Adrenal gland (tissue), 5 donors: ENCODE measurements at regions not wholly inside any gene's neighbourhood (a gene's known extent, or its start where the extent isn't known, plus 50 kb on each side); places are given as distances from the start of the nearest gene placed in this dataset.
"Not testable (repeated sequence)": the region's sequence is repeated elsewhere in the genome, so short reads cannot be mapped to it uniquely, and the experiment has no call there.

ENCODE experiments used
- POLR2A ChIP-seq, 2 donors: fragments of 450-650 bp; IDR thresholded peaks; one replicate each; pipeline ENCODE4 v1.6.1; 2017; ENCODE audit warnings: antibody characterized with exemption in 2 of 2, mild to moderate bottlenecking in 2 of 2, moderate library complexity in 1 of 2
- TF ChIP-seq, protein P1 (sequence below), 6 experiments: fragments of 450-650 bp in 4 of 6; fragments of 200-600 bp in 2 of 6; sonication (generic) in 1 of 6; IDR thresholded peaks; 1 replicate in 5 of 6; 2 replicates in 1 of 6; pipeline versions ENCODE4 v1.5.1 to v1.8.0; 2016 to 2021; ENCODE audit warnings: antibody characterized with exemption in 6 of 6, mild to moderate bottlenecking in 2 of 6, moderate library complexity in 1 of 6
- donor health status: DM: no; HTN: no; CAD: no.

- not testable (repeated sequence) for TF ChIP-seq POLR2A (IDR thresholded peaks at IDR 0.05)
- TF ChIP-seq, protein P1, sequence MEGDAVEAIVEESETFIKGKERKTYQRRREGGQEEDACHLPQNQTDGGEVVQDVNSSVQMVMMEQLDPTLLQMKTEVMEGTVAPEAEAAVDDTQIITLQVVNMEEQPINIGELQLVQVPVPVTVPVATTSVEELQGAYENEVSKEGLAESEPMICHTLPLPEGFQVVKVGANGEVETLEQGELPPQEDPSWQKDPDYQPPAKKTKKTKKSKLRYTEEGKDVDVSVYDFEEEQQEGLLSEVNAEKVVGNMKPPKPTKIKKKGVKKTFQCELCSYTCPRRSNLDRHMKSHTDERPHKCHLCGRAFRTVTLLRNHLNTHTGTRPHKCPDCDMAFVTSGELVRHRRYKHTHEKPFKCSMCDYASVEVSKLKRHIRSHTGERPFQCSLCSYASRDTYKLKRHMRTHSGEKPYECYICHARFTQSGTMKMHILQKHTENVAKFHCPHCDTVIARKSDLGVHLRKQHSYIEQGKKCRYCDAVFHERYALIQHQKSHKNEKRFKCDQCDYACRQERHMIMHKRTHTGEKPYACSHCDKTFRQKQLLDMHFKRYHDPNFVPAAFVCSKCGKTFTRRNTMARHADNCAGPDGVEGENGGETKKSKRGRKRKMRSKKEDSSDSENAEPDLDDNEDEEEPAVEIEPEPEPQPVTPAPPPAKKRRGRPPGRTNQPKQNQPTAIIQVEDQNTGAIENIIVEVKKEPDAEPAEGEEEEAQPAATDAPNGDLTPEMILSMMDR (IDR thresholded peaks at IDR 0.05) = peak in 2 of 6 experiments; percentile 9 to 34
Observed at GRCh38 chr2:91895091-91895490, 2976.1 kb upstream of the TEKT4 start.
